H7 (cell line): ENCODE measurements at regions not wholly inside any gene's neighbourhood (a gene's known extent, or its start where the extent isn't known, plus 50 kb on each side); places are given as distances from the start of the nearest gene placed in this dataset.

Source experiments
- DNase-seq: peaks from one replicate; pipeline ENCODE4 v3.0.0; 2012
- H3K27me3 ChIP-seq: 2 replicates; pipeline ENCODE4 v1.6.0; 2011; ENCODE audit warnings: mild to moderate bottlenecking, low read length; ENCODE audit not compliant: control insufficient read depth, insufficient read depth
- H3K36me3 ChIP-seq: replicated peaks from 2 replicates; pipeline ENCODE4 v1.5.1; 2011; ENCODE audit warnings: low read length; ENCODE audit not compliant: control insufficient read depth, insufficient read depth
- H3K4me3 ChIP-seq: 2 replicates; pipeline ENCODE4 v1.5.1; 2011; ENCODE audit warnings: low read depth, mild to moderate bottlenecking, control low read depth, low read length, moderate library complexity; ENCODE audit not compliant: insufficient read depth

DNA sequence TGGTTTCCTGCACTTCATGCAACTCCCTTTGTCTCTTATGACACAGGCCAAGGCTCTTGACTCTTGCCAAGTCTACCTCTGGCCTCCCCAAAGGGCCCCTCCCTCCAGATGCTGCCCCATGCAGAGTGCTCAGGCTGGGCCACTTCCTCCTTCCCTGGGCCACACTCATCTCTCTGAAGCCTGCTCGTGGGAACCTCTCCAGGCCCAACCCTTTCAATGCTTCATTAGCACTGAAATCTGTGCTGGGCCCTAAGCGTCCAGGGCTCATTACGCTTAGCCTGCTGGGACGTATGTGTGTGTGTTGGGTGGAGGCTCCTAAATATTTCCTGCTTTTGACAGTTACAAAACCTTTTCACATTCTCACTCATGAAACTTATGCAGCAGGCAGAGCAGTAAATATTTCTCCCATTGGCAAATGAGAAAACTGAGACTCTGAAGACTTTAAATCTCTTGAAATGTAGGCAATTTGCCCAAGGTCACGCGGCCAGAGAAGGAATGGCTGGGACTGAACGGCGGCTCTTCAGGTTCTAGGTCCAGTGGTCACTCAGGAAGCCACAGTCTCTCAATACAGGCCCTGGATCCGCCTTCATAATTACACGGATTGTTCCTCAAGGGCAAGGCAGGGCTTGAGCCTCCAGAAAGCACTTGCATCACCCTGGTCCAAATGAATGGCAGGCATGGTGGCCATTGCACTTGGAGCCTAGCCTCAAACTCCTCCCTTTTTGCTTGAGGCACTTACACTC lies 241.7 kb upstream of the HES1 start:
- H3K36me3 ChIP-seq, result no peaks in the 10 kb centered on the region
- DNase-seq, result no peak
- no peak overlapping the region for H3K4me3 ChIP-seq
- no peaks in the 10 kb centered on the region for H3K27me3 ChIP-seq

GRCh38 chr3:193895409-193895808 lies 240.5 kb upstream of the HES1 start:
- no peak overlapping the region for H3K4me3 ChIP-seq
- no peak for DNase-seq
- no peaks in the 10 kb centered on the region for H3K36me3 ChIP-seq
- no peaks in the 10 kb centered on the region for H3K27me3 ChIP-seq

DNA sequence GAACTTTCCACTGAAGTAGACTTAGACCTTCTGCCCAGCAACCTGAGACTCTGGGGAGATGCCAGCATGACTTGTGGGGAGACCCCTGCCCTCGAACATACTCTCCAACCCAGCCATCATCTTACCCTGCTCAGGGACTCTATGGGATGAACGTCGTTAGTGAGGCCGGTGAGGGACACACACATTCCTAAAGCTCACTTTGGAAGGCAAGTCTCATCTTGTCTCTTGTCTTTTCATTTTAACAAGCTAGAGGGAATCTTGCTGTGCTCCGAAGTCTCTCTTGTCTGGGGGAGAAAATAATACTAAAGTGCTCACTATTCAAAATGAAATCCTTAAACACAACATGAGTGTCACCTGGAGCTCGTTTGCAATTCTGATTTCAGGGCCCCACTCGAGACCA lies 239.5 kb upstream of the HES1 start:
- Histone ChIP-seq H3K36me3 (no peaks in the 10 kb centered on the region), H3K4me3 (no peak overlapping the region), H3K27me3 (no peaks in the 10 kb centered on the region)
- no peak for DNase-seq

GRCh38 chr3:193897288-193897687 lies 238.7 kb upstream of the HES1 start:
- H3K36me3 ChIP-seq, result no peaks in the 10 kb centered on the region

DNA sequence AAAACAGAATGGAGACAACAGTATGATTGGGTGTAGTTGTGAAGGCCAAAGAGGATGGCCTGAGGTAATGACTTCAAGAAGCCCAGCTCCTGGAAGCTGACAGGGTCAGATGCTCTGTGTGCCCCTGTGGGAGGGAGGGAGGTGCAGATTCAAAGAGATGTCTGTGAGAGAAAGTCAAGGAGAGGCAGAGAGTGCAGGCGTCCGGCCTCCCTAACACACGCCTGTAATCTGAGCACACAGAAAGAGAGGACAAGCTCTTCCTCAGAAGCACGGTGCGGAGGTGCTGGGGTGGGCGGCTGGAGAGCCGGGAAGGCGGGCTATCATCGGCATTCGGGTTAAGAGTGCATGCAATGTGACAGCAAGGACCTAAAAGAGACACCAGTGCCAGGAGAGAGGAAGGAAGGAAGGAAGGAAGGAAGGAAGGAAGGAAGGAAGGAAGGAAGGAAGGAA lies 238.2 kb upstream of the HES1 start:
- no peaks in the 10 kb centered on the region for H3K27me3 ChIP-seq
- DNase-seq, result no peak

More at GRCh38 chr3:193897288-193897687, 238.7 kb upstream of the HES1 start:
- no peak for DNase-seq
- no peaks in the 10 kb centered on the region for H3K27me3 ChIP-seq
- no peak overlapping the region for H3K4me3 ChIP-seq

DNA sequence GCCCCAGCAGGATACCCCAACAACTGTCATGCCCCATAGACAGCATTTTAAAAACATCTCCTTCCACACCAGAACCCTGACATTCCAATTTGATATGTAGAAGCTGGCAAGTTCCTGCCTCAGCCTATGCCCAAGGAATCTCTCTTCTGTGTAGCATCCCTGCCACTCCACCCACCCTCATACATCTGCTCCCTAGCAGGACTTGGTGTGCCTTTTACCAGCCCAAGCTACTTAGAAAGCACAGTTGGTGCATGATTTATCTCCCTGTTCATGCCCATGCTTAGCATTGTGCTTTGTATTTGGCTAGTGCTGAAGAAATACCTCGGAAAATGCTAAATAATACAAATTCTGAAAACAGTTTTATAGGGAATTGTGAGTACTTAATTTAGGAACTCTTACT lies 236.9 kb upstream of the HES1 start:
- Histone ChIP-seq H3K36me3 (no peaks in the 10 kb centered on the region), H3K4me3 (no peak overlapping the region), H3K27me3 (no peaks in the 10 kb centered on the region)
- DNase-seq, result no peak

More for the DNA sequence above, 238.2 kb upstream of the HES1 start:
- Histone ChIP-seq H3K4me3 (no peak overlapping the region), H3K36me3 (no peaks in the 10 kb centered on the region)

DNA sequence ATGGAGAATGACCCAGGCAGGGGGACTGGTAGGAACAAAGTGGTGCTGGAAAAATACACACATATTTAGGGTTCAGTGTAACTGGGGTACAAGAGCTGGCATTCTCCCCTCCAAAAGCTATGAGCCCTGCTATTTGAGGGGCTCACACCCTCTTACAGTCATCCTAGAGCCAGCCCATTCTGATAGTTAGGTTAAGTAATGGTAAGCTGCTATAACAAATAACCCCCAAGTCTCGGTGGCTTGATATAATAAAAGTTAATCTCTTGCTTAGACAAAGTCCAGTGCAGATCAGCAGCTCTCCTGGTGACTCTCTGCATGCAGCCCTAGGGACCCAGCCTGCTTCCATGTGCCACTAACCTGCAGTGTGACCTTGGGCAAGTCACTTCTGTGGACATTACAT lies 234.9 kb upstream of the HES1 start:
- DNase-seq, result no peak
- Histone ChIP-seq H3K27me3 (no peaks in the 10 kb centered on the region), H3K36me3 (no peaks in the 10 kb centered on the region), H3K4me3 (no peak overlapping the region)

- Histone ChIP-seq H3K36me3 (no peaks in the 10 kb centered on the region), H3K27me3 (no peaks in the 10 kb centered on the region), H3K4me3 (no peak overlapping the region)
- DNase-seq, result no peak
Measured at GRCh38 chr3:193902607-193903511, 233.1 kb upstream of the HES1 start.

DNA sequence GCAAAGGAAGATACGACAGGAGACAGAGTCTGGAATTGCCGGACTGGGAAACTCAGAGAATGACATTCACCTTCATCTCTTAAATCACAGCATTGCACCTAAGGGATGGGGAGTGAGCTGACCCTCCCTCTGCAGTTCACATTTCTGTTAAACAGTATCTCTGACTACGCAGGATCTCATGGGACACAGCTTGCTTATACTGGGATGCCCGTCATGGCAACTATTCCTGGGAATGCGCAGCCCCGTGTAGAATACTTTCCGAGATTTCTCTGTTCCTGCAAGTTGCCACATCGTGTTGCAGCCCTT lies 232.5 kb upstream of the HES1 start:
- DNase-seq, result no peak
- Histone ChIP-seq H3K27me3 (no peaks in the 10 kb centered on the region), H3K36me3 (no peaks in the 10 kb centered on the region), H3K4me3 (no peak overlapping the region)

GRCh38 chr3:193903966-193904365 lies 232.0 kb upstream of the HES1 start:
- no peaks in the 10 kb centered on the region for H3K27me3 ChIP-seq
- H3K4me3 ChIP-seq, result no peak overlapping the region
- no peak for DNase-seq
- no peaks in the 10 kb centered on the region for H3K36me3 ChIP-seq

DNA sequence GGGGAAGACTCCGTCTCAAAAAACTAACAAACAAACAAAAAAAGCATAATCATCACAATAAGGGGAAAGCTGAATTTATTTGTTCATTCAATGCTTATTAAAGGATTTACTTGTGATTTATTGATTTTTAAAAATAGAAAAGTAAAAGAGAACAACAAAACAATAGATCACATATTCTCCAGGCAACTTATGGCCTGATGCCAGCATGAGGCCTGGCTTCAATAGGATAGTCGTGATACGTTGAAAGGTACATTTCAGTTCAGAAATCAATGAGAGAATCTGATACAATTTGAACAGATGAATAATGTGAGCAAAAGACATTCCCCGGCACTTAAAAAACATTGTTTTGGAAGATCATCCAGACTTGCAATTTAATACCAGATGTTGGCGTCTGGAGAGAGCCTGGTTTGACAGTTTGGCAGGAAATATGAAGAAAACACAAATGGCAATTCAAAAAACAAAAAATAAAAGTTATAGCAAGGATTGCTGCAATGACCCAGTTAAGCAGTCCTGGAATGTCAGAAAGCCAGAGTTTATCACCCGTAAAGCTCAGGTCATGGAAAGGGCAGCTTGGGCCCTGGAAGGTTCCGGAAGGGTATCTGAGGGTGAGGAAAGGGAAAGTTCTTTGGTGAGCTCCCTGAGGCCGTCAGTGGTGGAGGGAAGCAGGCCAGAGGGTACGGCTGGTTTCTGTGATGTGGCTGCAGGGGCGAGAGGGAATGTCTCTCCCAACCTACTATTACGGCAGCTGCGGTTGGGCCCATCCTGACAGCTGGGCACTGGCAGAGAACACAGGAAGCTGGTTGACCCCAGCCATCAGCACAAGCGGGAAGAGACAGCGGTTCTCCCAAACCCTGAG lies 230.2 kb upstream of the HES1 start:
- Histone ChIP-seq H3K36me3 (no peaks in the 10 kb centered on the region), H3K4me3 (no peak overlapping the region), H3K27me3 (no peaks in the 10 kb centered on the region; the same call in 1 of the 2 replicates)
- no peak for DNase-seq

DNA sequence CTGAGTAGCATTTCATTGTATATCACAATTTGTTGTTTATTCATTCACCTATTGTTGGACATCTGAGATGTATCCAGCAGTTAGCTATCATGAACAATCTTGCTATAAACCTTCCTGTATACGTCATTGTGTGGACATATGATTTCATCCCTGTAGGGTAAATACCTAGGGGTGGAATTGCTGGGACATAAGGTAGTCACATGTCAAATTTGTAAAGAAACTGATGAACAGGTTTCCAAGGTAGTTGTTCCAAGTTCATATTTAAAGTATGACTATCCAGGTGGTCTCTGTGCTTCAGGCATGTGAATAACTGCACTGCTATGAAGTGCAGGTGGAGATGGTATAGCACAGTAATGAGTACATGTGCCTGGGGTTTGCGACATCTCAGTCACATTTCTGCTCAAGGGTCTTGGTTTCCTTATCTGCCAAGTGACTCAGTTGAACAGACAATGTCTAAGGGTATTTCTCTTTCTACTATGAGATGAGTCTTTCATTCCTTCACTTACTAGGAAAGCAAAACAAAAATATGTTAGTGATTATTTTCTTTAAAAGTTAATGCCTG lies 229.0 kb upstream of the HES1 start:
- Histone ChIP-seq H3K4me3 (no peak overlapping the region), H3K27me3 (no peaks in the 10 kb centered on the region; the same call in 1 of the 2 replicates), H3K36me3 (no peaks in the 10 kb centered on the region)
- no peak for DNase-seq

GRCh38 chr3:193908181-193908744 lies 227.7 kb upstream of the HES1 start:
- DNase-seq, result no peak
- Histone ChIP-seq H3K36me3 (no peaks in the 10 kb centered on the region), H3K27me3 (no peaks in the 10 kb centered on the region; the same call in 1 of the 2 replicates), H3K4me3 (no peak overlapping the region)

- Histone ChIP-seq H3K27me3 (no peaks in the 10 kb centered on the region; the same call in 1 of the 2 replicates), H3K36me3 (no peaks in the 10 kb centered on the region), H3K4me3 (no peak overlapping the region)
- DNase-seq, result no peak
Measured at GRCh38 chr3:193909387-193909786, 226.6 kb upstream of the HES1 start.
